H1 (cell line): ENCODE measurements at regions not wholly inside any gene's neighbourhood (a gene's known extent, or its start where the extent isn't known, plus 50 kb on each side); places are given as distances from the start of the nearest gene placed in this dataset.

Experiments
- CTCF ChIA-PET: fragments of 300-600 bp; sonication (Branson Sonifier 250); formaldehyde crosslinking; loops from one replicate; lab custom pipeline; 2021; ENCODE audit not compliant: partially characterized antibody; lab: Charles Lee
- POLR2A ChIA-PET: fragments of 300-600 bp; sonication (Branson Sonifier 250); formaldehyde crosslinking; loops from one replicate; lab custom pipeline; 2021; ENCODE audit warnings: inconsistent platforms; ENCODE audit not compliant: partially characterized antibody; lab: Charles Lee
- DNase-seq, 2 experiments: peaks; one replicate each; pipeline versions ENCODE4 v3.0.0 to v3.0.0-alpha.2; 2010 to 2022; ENCODE audit warnings: low spot score in 2 of 2, low read depth in 1 of 2, mixed read lengths in 1 of 2
- FAIRE-seq: peaks from 2 replicates; lab custom pipeline; 2011; peaks lifted over from hg19 to GRCh38; lab: Jason Lieb, UNC
- H2AFZ ChIP-seq: 2 replicates; pipeline ENCODE4 v1.8.1; 2012; ENCODE audit warnings: low read length, inconsistent platforms
- H2AK5ac ChIP-seq: 2 replicates; pipeline ENCODE4 v1.6.1; 2013; ENCODE audit warnings: low read depth, low read length
- H2BK120ac ChIP-seq: replicated peaks from 2 replicates; pipeline ENCODE3; 2013; ENCODE audit warnings: low read depth, low read length, inconsistent platforms
- H2BK12ac ChIP-seq: 2 replicates; pipeline ENCODE4 v1.6.1; 2013; ENCODE audit warnings: low read depth, low read length
- H2BK15ac ChIP-seq: 2 replicates; pipeline ENCODE4 v1.6.1; 2013; ENCODE audit warnings: low read length
- H2BK20ac ChIP-seq: 2 replicates; pipeline ENCODE4 v1.6.1; 2013; ENCODE audit warnings: low read length
- H2BK5ac ChIP-seq: 2 replicates; pipeline ENCODE4 v1.6.1; 2013; ENCODE audit warnings: low read depth, low read length
- H3K14ac ChIP-seq: 2 replicates; pipeline ENCODE4 v1.6.1; 2013; ENCODE audit warnings: inconsistent platforms; ENCODE audit not compliant: insufficient read length
- H3K18ac ChIP-seq: 2 replicates; pipeline ENCODE4 v1.6.1; 2013; ENCODE audit warnings: low read length; ENCODE audit errors: extremely low read depth
- H3K23ac ChIP-seq: 2 replicates; pipeline ENCODE4 v1.6.1; 2013; ENCODE audit warnings: inconsistent platforms; ENCODE audit not compliant: insufficient read length
- H3K23me2 ChIP-seq: 2 replicates; pipeline ENCODE4 v1.6.1; 2013; ENCODE audit warnings: low read depth, low read length
- H3K27ac ChIP-seq: 2 replicates; pipeline ENCODE4 v1.6.1; 2011; ENCODE audit warnings: low read depth, low read length, inconsistent platforms
- H3K27me3 ChIP-seq, 4 experiments: replicated peaks in 1 of 4; 1 replicate in 1 of 4; 2 replicates in 3 of 4; pipeline versions ENCODE4 v1.6.1 to v1.8.1; 2011 to 2013; ENCODE audit warnings: low read length in 3 of 4, mild to moderate bottlenecking in 3 of 4, inconsistent platforms in 2 of 4, mixed read lengths in 2 of 4, moderate library complexity in 1 of 4; ENCODE audit not compliant: control insufficient read depth in 3 of 4, insufficient read depth in 3 of 4; ENCODE audit errors: extremely low read depth in 1 of 4
- H3K36me3 ChIP-seq, 4 experiments: 2 replicates each; pipeline versions ENCODE4 v1.6.1 to v1.8.1; 2011 to 2013; ENCODE audit warnings: mild to moderate bottlenecking in 4 of 4, low read length in 3 of 4, moderate library complexity in 2 of 4, control low read depth in 1 of 4, inconsistent platforms in 1 of 4; ENCODE audit not compliant: insufficient read depth in 4 of 4, control insufficient read depth in 2 of 4
- H3K4ac ChIP-seq: replicated peaks from 2 replicates; pipeline ENCODE3; 2013; ENCODE audit warnings: low read length, low read depth, mixed read lengths, inconsistent platforms; ENCODE audit not compliant: insufficient read length
- H3K4me1 ChIP-seq, 4 experiments: replicated peaks in 1 of 4; 1 replicate in 1 of 4; 2 replicates in 3 of 4; pipeline versions ENCODE4 v1.6.1 to v1.8.1; 2011 to 2013; ENCODE audit warnings: low read length in 3 of 4, inconsistent platforms in 2 of 4, mixed read lengths in 1 of 4; ENCODE audit not compliant: insufficient read depth in 4 of 4, control insufficient read depth in 3 of 4
- H3K4me2 ChIP-seq, 2 experiments: 2 replicates each; pipeline versions ENCODE4 v1.6.1 to v1.8.1; 2011 to 2013; ENCODE audit warnings: low read depth in 2 of 2, low read length in 2 of 2, control low read depth in 1 of 2, inconsistent platforms in 1 of 2, mild to moderate bottlenecking in 1 of 2; ENCODE audit not compliant: insufficient read depth in 1 of 2
- H3K4me3 ChIP-seq, 4 experiments: fragments of 200-600, 300-600 bp in 1 of 4; sonication (generic), shearing (Covaris generic), sonication (Bioruptor Twin) in 1 of 4; 2 replicates each; pipeline versions ENCODE4 v1.5.1 to v1.8.1; 2011 to 2016; ENCODE audit warnings: low read length in 4 of 4, low read depth in 3 of 4, control low read depth in 2 of 4, inconsistent platforms in 2 of 4, mild to moderate bottlenecking in 2 of 4, mixed read lengths in 1 of 4, moderate library complexity in 1 of 4; ENCODE audit not compliant: insufficient read depth in 2 of 4; ENCODE audit errors: extremely low read depth in 1 of 4
- H3K56ac ChIP-seq: replicated peaks from 2 replicates; pipeline ENCODE3; 2013; ENCODE audit warnings: low read depth, mild to moderate bottlenecking, mixed read lengths, low read length, inconsistent platforms; ENCODE audit not compliant: insufficient read length
- H3K79me1 ChIP-seq: 2 replicates; pipeline ENCODE4 v1.6.1; 2013; ENCODE audit warnings: low read depth, low read length, control low read depth
- H3K79me2 ChIP-seq, 2 experiments: 2 replicates each; pipeline versions ENCODE4 v1.6.1 to v1.8.1; 2012 to 2013; ENCODE audit warnings: low read length in 2 of 2, mild to moderate bottlenecking in 2 of 2, inconsistent platforms in 1 of 2; ENCODE audit not compliant: insufficient read depth in 2 of 2, control insufficient read depth in 1 of 2
- H3K9ac ChIP-seq, 4 experiments: replicated peaks in 1 of 4; 1 replicate in 1 of 4; 2 replicates in 3 of 4; pipeline versions ENCODE4 v1.6.1 to v1.8.1; 2011 to 2013; ENCODE audit warnings: low read depth in 3 of 4, low read length in 3 of 4, control low read depth in 2 of 4, mild to moderate bottlenecking in 2 of 4, moderate library complexity in 2 of 4, inconsistent platforms in 1 of 4; ENCODE audit errors: extremely low read depth in 1 of 4
- H3K9me3 ChIP-seq, 2 experiments: 2 replicates each; pipeline versions ENCODE4 v1.6.1 to v1.8.1; 2012 to 2013; ENCODE audit warnings: mild to moderate bottlenecking in 2 of 2, moderate library complexity in 2 of 2, control low read depth in 1 of 2, inconsistent platforms in 1 of 2, low read depth in 1 of 2, low read length in 1 of 2, mixed read lengths in 1 of 2; ENCODE audit not compliant: insufficient read depth in 2 of 2
- H4K20me1 ChIP-seq, 2 experiments: replicated peaks in 1 of 2; 2 replicates each; pipeline versions ENCODE3 to v1.8.1; 2011 to 2013; ENCODE audit warnings: inconsistent platforms in 2 of 2, low read length in 2 of 2, mild to moderate bottlenecking in 1 of 2; ENCODE audit not compliant: insufficient read depth in 2 of 2, control insufficient read depth in 1 of 2
- H4K5ac ChIP-seq: 2 replicates; pipeline ENCODE4 v1.6.1; 2013; ENCODE audit warnings: low read length, low read depth, mixed read lengths, inconsistent platforms; ENCODE audit not compliant: insufficient read length
- H4K8ac ChIP-seq: 2 replicates; pipeline ENCODE4 v1.8.0; 2013; ENCODE audit warnings: mild to moderate bottlenecking, moderate library complexity, low read length, inconsistent platforms; ENCODE audit not compliant: insufficient read depth; ENCODE audit errors: extremely low read depth
- H4K91ac ChIP-seq: replicated peaks from 2 replicates; pipeline ENCODE3; 2013; ENCODE audit warnings: low read length, mixed read lengths, inconsistent platforms; ENCODE audit not compliant: insufficient read length
- BACH1 ChIP-seq: IDR thresholded peaks from 2 replicates; pipeline ENCODE4 v1.6.1; 2012; ENCODE audit warnings: low read length, improper control_type of control experiment
- BCL11A ChIP-seq, 2 experiments: IDR thresholded peaks; one replicate each; pipeline ENCODE4 v1.6.1; 2011; ENCODE audit warnings: low read depth in 2 of 2, low read length in 2 of 2, mild to moderate bottlenecking in 2 of 2
- CHD2 ChIP-seq: IDR thresholded peaks from 2 replicates; pipeline ENCODE4 v1.6.1; 2012; ENCODE audit warnings: low read length, improper control_type of control experiment
- CTBP2 ChIP-seq: IDR thresholded peaks from 2 replicates; pipeline ENCODE4 v1.7.0; 2011; ENCODE audit warnings: borderline replicate concordance, mild to moderate bottlenecking, moderate library complexity, mixed read lengths, low read length; ENCODE audit not compliant: insufficient read depth, insufficient read length
- EP300 ChIP-seq, 2 experiments: IDR thresholded peaks; 1 replicate in 1 of 2; 2 replicates in 1 of 2; pipeline ENCODE4 v1.6.1; 2011 to 2012; ENCODE audit warnings: low read depth in 2 of 2, low read length in 2 of 2, mild to moderate bottlenecking in 2 of 2, borderline replicate concordance in 1 of 2, inconsistent platforms in 1 of 2, moderate library complexity in 1 of 2
- EZH2 ChIP-seq: fragments of 200-600 bp; sonication (generic); IDR thresholded peaks from 2 replicates; pipeline ENCODE4 v1.7.1; 2012; ENCODE audit warnings: low read depth, mild to moderate bottlenecking, moderate library complexity, low read length, inconsistent platforms; ENCODE audit not compliant: severe bottlenecking
- JUN ChIP-seq: IDR thresholded peaks from 2 replicates; pipeline ENCODE4 v1.6.1; 2011; ENCODE audit warnings: low read depth, mild to moderate bottlenecking, improper control_type of control experiment, low read length
- JUND ChIP-seq: IDR thresholded peaks from 2 replicates; pipeline ENCODE4 v1.6.1; 2011; ENCODE audit warnings: mild to moderate bottlenecking, improper control_type of control experiment, low read length
- NANOG ChIP-seq: IDR thresholded peaks from 2 replicates; pipeline ENCODE4 v1.6.1; 2011; ENCODE audit warnings: low read length, low read depth, mild to moderate bottlenecking, inconsistent platforms; ENCODE audit not compliant: insufficient read depth, poor library complexity, severe bottlenecking
- SIN3A ChIP-seq, 2 experiments: IDR thresholded peaks in 1 of 2; conservative IDR thresholded peaks in 1 of 2; 2 replicates each; pipeline ENCODE4 v1.6.1; 2011 to 2012; ENCODE audit warnings: low read length in 2 of 2, improper control_type of control experiment in 1 of 2, low read depth in 1 of 2, mild to moderate bottlenecking in 1 of 2
- SIRT6 ChIP-seq: IDR thresholded peaks from one replicate; pipeline ENCODE4 v1.7.1; 2012; ENCODE audit warnings: low read length, inconsistent platforms
- SUZ12 ChIP-seq: fragments of 200-600 bp; sonication (generic); IDR thresholded peaks from 2 replicates; pipeline ENCODE4 v1.6.1; 2012; ENCODE audit warnings: mild to moderate bottlenecking, inconsistent platforms, low read length, moderate library complexity, mixed read lengths
- TAF1 ChIP-seq: IDR thresholded peaks from 2 replicates; pipeline ENCODE4 v1.6.1; 2011; ENCODE audit warnings: mild to moderate bottlenecking, low read depth, low read length
- WGBS, 2 experiments: shearing (Covaris generic) in 1 of 2; methylation state at CpG; one replicate each; pipeline versions ENCODE4 v1.1.6 to v1.1.7; 2013 to 2015; ENCODE audit warnings: low lambda C conversion rate in 2 of 2, mixed read lengths in 2 of 2, inconsistent platforms in 1 of 2, low coverage in 1 of 2, missing lambda C conversion rate in 1 of 2; ENCODE audit not compliant: insufficient replicate concordance in 2 of 2, insufficient coverage in 1 of 2, insufficient read length in 1 of 2; ENCODE audit errors: extremely low coverage in 1 of 2, missing lambda C conversion rate in 1 of 2; 5-methylcytosine and 5-hydroxymethylcytosine counted together
- TF ChIP-seq, protein P1 (sequence below): IDR thresholded peaks from 2 replicates; pipeline ENCODE4 v1.6.1; 2012; ENCODE audit warnings: inconsistent platforms

DNA sequence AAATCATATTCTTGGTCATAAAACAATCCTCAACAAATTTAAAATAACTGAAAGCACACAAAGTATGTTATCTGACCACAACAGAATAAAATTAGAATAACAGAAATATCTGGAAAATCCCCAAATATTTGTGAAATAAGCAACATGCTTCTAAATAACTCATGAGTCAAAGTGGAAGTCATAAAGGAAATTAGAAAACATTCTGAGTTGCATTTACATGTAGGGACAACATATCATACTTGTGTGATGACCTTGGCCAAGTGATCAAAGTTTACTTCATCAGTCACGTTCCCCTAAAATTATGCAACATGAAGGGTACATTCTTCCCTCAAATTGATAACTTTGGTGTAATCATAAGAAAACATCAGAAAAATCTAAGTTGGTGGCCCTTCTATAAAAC is 64.7 kb downstream of the CSF2 start:
- H3K4ac ChIP-seq = no peak overlapping the region
- no peak for FAIRE-seq
- no peaks in the 10 kb centered on the region for H3K36me3 ChIP-seq
- no peaks in the 10 kb centered on the region for H3K27me3 ChIP-seq
- no peak overlapping the region for H2BK5ac ChIP-seq
- H3K4me3 ChIP-seq = no peak overlapping the region
- no peaks in the 10 kb centered on the region for H3K79me2 ChIP-seq
- no peak overlapping the region for H3K23ac ChIP-seq
- H3K27ac ChIP-seq = no peak overlapping the region
- ChIA-PET CTCF (no interaction called here), POLR2A (no interaction called here)
- no peak overlapping the region for H4K8ac ChIP-seq
- no peak overlapping the region for H2BK20ac ChIP-seq
- WGBS, 2 experiments = 87% methylated on average over 1 of the region's 1 CpG; no CpG with 5 or more reads in 1 of the 2 experiments
- no peak overlapping the region for H3K18ac ChIP-seq
- H4K20me1 ChIP-seq = no peaks in the 10 kb centered on the region
- H3K79me1 ChIP-seq = no peaks in the 10 kb centered on the region
- H2BK12ac ChIP-seq = no peak overlapping the region
- no peak overlapping the region for H2AK5ac ChIP-seq
- H3K56ac ChIP-seq = no peak overlapping the region
- no peak overlapping the region for H2AFZ ChIP-seq
- H2BK15ac ChIP-seq = no peak overlapping the region
- H3K4me1 ChIP-seq = no peaks in the 10 kb centered on the region
- peaks cover 3 to 11% of the 10 kb centered on the region in 2 experiments; a peak in 2 of 4 replicates for H3K9me3 ChIP-seq
- no peak overlapping the region for H4K91ac ChIP-seq
- no peak for DNase-seq
- no peak overlapping the region for H3K14ac ChIP-seq
- H3K9ac ChIP-seq = no peak overlapping the region
- H3K4me2 ChIP-seq = no peak overlapping the region
- H3K23me2 ChIP-seq = no peaks in the 10 kb centered on the region
- H2BK120ac ChIP-seq = no peak overlapping the region
- H4K5ac ChIP-seq = no peak overlapping the region
- TF ChIP-seq BCL11A (IDR thresholded peaks at IDR 0.05; ENCODE audit: low read depth in 2 of 2, low read length in 2 of 2) (no peak), SIN3A (conservative IDR thresholded peaks at IDR 0.05 in 1 of 2, IDR thresholded peaks at IDR 0.05 in 1 of 2; ENCODE audit: low read depth in 1 of 2, low read length in 2 of 2) (no peak), EP300 (IDR thresholded peaks at IDR 0.05; ENCODE audit: borderline replicate concordance in 1 of 2, low read depth in 2 of 2, low read length in 2 of 2) (no peak), SIRT6 (no peak), JUND (no peak), NANOG (no peak), JUN (no peak), TAF1 (no peak), BACH1 (no peak), CTBP2 (no peak), EZH2 (no peak), SUZ12 (no peak), CHD2 (no peak)
- TF ChIP-seq, protein P1, sequence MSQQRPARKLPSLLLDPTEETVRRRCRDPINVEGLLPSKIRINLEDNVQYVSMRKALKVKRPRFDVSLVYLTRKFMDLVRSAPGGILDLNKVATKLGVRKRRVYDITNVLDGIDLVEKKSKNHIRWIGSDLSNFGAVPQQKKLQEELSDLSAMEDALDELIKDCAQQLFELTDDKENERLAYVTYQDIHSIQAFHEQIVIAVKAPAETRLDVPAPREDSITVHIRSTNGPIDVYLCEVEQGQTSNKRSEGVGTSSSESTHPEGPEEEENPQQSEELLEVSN = no peak
